Glutamatergic neuron (in vitro differentiated cells): ENCODE measurements at regions not wholly inside any gene's neighbourhood (a gene's known extent, or its start where the extent isn't known, plus 50 kb on each side); places are given as distances from the start of the nearest gene placed in this dataset.
A peak's percentile ranks its signal among the peaks of the same experiment; 100 is the strongest.

Experiments used
- DNase-seq: peaks from one replicate; pipeline ENCODE4 v3.0.0; 2022
- H3K27ac Mint-ChIP-seq: one replicate; pipeline ENCODE4 v1.8.0; 2020; ENCODE audit warnings: mild to moderate bottlenecking, mixed read lengths, inconsistent platforms; ENCODE audit not compliant: unreplicated experiment
- H3K27me3 Mint-ChIP-seq: one replicate; pipeline ENCODE4 v1.8.0; 2020; ENCODE audit warnings: mild to moderate bottlenecking, moderate library complexity, mixed read lengths, inconsistent platforms; ENCODE audit not compliant: unreplicated experiment
- H3K36me3 Mint-ChIP-seq: one replicate; pipeline ENCODE4 v1.8.0; 2020; ENCODE audit warnings: mild to moderate bottlenecking, mixed read lengths, inconsistent platforms; ENCODE audit not compliant: unreplicated experiment
- H3K4me1 Mint-ChIP-seq: one replicate; pipeline ENCODE4 v1.8.0; 2020; ENCODE audit warnings: mild to moderate bottlenecking, low read depth, mixed read lengths, inconsistent platforms; ENCODE audit not compliant: unreplicated experiment
- H3K4me3 Mint-ChIP-seq: one replicate; pipeline ENCODE4 v1.8.0; 2020; ENCODE audit warnings: mild to moderate bottlenecking, mixed read lengths, inconsistent platforms; ENCODE audit not compliant: unreplicated experiment
- H3K9me3 Mint-ChIP-seq: one replicate; pipeline ENCODE4 v1.8.0; 2020; ENCODE audit warnings: mild to moderate bottlenecking, moderate library complexity, mixed read lengths, inconsistent platforms; ENCODE audit not compliant: unreplicated experiment
- CTCF ChIP-seq: fragments of 200-600 bp; sonication (generic); IDR thresholded peaks from one replicate; pipeline ENCODE4 v1.5.0; 2021; ENCODE audit not compliant: partially characterized antibody, unreplicated experiment

GRCh38 chr6:79797163-79797764 is 150.1 kb downstream of the ELOVL4 start:
- no peak for DNase-seq
- no peaks in the 10 kb centered on the region for H3K36me3 Mint-ChIP-seq
- H3K4me1 Mint-ChIP-seq, result peaks cover 29% of the 10 kb centered on the region
- H3K4me3 Mint-ChIP-seq, result peak overlapping the region; percentile 57
- peaks cover 3% of the 10 kb centered on the region for H3K27me3 Mint-ChIP-seq
- no peak for TF ChIP-seq CTCF
- peak overlapping the region; percentile 59 for H3K27ac Mint-ChIP-seq
- peaks cover 6% of the 10 kb centered on the region for H3K9me3 Mint-ChIP-seq

- H3K36me3 Mint-ChIP-seq, result no peaks in the 10 kb centered on the region
Observed at GRCh38 chr6:79796197-79796596, 151.2 kb downstream of the ELOVL4 start.

GRCh38 chr6:79789896-79790295 is 157.5 kb downstream of the ELOVL4 start:
- Mint-ChIP-seq H3K4me1 (peaks cover 19% of the 10 kb centered on the region), H3K4me3 (no peak overlapping the region), H3K36me3 (no peaks in the 10 kb centered on the region), H3K27ac (no peak overlapping the region), H3K9me3 (peaks cover 2% of the 10 kb centered on the region), H3K27me3 (peaks cover 3% of the 10 kb centered on the region)
- no peak for TF ChIP-seq CTCF
- no peak for DNase-seq

More at GRCh38 chr6:79796197-79796596, 151.2 kb downstream of the ELOVL4 start:
- TF ChIP-seq CTCF, result no peak
- DNase-seq, result no peak
- H3K4me1 Mint-ChIP-seq, result peaks cover 21% of the 10 kb centered on the region
- H3K27ac Mint-ChIP-seq, result no peak overlapping the region
- peaks cover 6% of the 10 kb centered on the region for H3K9me3 Mint-ChIP-seq
- H3K27me3 Mint-ChIP-seq, result peaks cover 3% of the 10 kb centered on the region
- H3K4me3 Mint-ChIP-seq, result no peak overlapping the region

- DNase-seq, result no peak
- Mint-ChIP-seq H3K27ac (no peak overlapping the region), H3K4me3 (no peak overlapping the region), H3K27me3 (peaks cover 3% of the 10 kb centered on the region), H3K36me3 (no peaks in the 10 kb centered on the region), H3K9me3 (peaks cover 2% of the 10 kb centered on the region), H3K4me1 (peaks cover 15% of the 10 kb centered on the region)
- TF ChIP-seq CTCF, result no peak
Observed at GRCh38 chr6:79788756-79789155, 157.6 kb downstream of the SH3BGRL2 start.

GRCh38 chr6:79787626-79788025 is 156.5 kb downstream of the SH3BGRL2 start:
- no peak for TF ChIP-seq CTCF
- no peak for DNase-seq
- Mint-ChIP-seq H3K27me3 (no peaks in the 10 kb centered on the region), H3K27ac (no peak overlapping the region), H3K4me3 (no peak overlapping the region), H3K4me1 (peaks cover 10% of the 10 kb centered on the region), H3K9me3 (no peaks in the 10 kb centered on the region), H3K36me3 (no peaks in the 10 kb centered on the region)
